B cell (primary cell): ENCODE measurements at regions not wholly inside any gene's neighbourhood (a gene's known extent, or its start where the extent isn't known, plus 50 kb on each side); places are given as distances from the start of the nearest gene placed in this dataset.

Experiments
- CTCF ChIP-seq: fragments of 200-600 bp; IDR thresholded peaks from one replicate; pipeline ENCODE4 v1.8.0; 2022; ENCODE audit warnings: antibody characterized with exemption, mild to moderate bottlenecking
- EZH2 ChIP-seq: IDR thresholded peaks from 2 replicates; pipeline ENCODE4 v1.6.1; 2012; ENCODE audit warnings: borderline replicate concordance, low read depth, mild to moderate bottlenecking, moderate library complexity, low read length; ENCODE audit not compliant: insufficient read depth, poor library complexity, severe bottlenecking

DNA sequence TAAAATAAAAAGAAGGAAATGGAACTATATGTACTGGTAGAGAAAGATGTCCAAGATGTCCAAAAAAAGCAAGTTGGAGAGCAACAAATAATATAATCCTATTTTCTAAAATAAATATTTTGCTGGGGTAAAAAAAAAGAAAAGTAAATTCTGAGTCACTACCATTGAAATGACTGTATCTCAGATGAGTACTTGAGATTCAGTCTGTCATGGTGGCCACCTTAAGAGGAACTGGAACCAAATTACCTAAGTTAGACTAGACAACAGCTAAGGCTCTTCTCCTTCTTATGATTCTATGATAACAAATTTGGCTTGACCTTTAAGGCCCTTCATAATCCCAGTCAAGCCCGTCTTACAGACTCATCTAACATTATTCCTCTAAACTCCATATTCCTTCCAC, 270.6 kb upstream of the HES1 start:
- TF ChIP-seq CTCF, result no peak
- no peak for TF ChIP-seq EZH2
